ENCODE measurements at regions not wholly inside any gene's neighbourhood (a gene's known extent, or its start where the extent isn't known, plus 50 kb on each side); places are given as distances from the start of the nearest gene placed in this dataset.

DNA sequence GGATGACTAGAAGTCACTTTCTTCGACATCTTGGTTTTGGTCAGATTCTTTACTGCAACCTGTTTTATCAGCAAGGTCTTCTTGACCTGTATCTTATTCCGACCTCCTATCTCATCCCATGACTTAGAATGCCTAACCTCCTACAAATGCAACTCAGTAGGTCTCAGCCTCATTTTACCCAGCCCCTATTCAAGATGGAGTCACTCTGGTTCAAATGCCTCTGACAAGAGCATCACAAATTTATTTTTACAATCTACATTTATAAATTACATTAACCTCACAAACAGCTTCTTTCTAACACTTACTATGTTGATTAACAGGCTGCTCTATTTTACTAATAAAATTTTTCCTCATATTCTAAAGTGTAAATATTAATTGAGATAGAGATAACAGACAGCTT lies 867.0 kb upstream of the CNTN5 start:
- H3K4me2 ChIP-seq, result no peak overlapping the region
- no peaks in the 10 kb centered on the region for H3F3A ChIP-seq (replicated peaks; ENCODE audit: low read depth)
- H3K27ac ChIP-seq (ENCODE audit: low read depth), result no peak overlapping the region
- H3K9me2 ChIP-seq (ENCODE audit: insufficient read depth), result peaks cover 16% of the 10 kb centered on the region
- Mint-ChIP-seq H3K4me1 (peaks cover 6% of the 10 kb centered on the region; the same call in 2 of the 3 replicates), H3K4me3 (no peak overlapping the region), H3K9me3 (peaks cover 40% of the 10 kb centered on the region), H3K36me3 (ENCODE audit: low read depth) (peaks cover 39% of the 10 kb centered on the region), H3K27me3 (ENCODE audit: insufficient read depth, low read depth, poor library complexity) (no peaks in the 10 kb centered on the region), H3K27ac (no peak overlapping the region)
- ATAC-seq, result no peak
- no peaks in the 10 kb centered on the region for H3K36me3 ChIP-seq (ENCODE audit: insufficient read depth)
- no peaks in the 10 kb centered on the region for H3K27me3 ChIP-seq (ENCODE audit: insufficient read depth)
- H4K20me1 ChIP-seq (replicated peaks; ENCODE audit: insufficient read depth), result no peaks in the 10 kb centered on the region
- DNase-seq (ENCODE audit: low spot score), result no peak
- H3K79me2 ChIP-seq (replicated peaks; ENCODE audit: insufficient read depth), result no peaks in the 10 kb centered on the region
- TF ChIP-seq CREB1 (CRISPR knock-in tag; IDR thresholded peaks at IDR 0.05; ENCODE audit: low read depth) (no peak), CTCF (conservative IDR thresholded peaks at IDR 0.05; ENCODE audit: low read depth in 2 of 2) (no peak), JUNB (IDR thresholded peaks at IDR 0.05; ENCODE audit: unreplicated experiment) (no peak), EZH2 (IDR thresholded peaks at IDR 0.05; ENCODE audit: low read depth, unreplicated experiment) (no peak), REST (IDR thresholded peaks at IDR 0.05; ENCODE audit: unreplicated experiment) (no peak), STAT1 (IDR thresholded peaks at IDR 0.05; ENCODE audit: unreplicated experiment) (no peak), ZNF114 (CRISPR knock-in tag; IDR thresholded peaks at IDR 0.05) (no peak)
- TF ChIP-seq, protein P1, sequence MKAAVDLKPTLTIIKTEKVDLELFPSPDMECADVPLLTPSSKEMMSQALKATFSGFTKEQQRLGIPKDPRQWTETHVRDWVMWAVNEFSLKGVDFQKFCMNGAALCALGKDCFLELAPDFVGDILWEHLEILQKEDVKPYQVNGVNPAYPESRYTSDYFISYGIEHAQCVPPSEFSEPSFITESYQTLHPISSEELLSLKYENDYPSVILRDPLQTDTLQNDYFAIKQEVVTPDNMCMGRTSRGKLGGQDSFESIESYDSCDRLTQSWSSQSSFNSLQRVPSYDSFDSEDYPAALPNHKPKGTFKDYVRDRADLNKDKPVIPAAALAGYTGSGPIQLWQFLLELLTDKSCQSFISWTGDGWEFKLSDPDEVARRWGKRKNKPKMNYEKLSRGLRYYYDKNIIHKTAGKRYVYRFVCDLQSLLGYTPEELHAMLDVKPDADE (IDR thresholded peaks at IDR 0.05), result no peak
- H2AFZ ChIP-seq, result no peak overlapping the region
- H3K4me1 ChIP-seq (ENCODE audit: insufficient read depth), result no peaks in the 10 kb centered on the region
- no peak overlapping the region for H3K4me3 ChIP-seq

DNA sequence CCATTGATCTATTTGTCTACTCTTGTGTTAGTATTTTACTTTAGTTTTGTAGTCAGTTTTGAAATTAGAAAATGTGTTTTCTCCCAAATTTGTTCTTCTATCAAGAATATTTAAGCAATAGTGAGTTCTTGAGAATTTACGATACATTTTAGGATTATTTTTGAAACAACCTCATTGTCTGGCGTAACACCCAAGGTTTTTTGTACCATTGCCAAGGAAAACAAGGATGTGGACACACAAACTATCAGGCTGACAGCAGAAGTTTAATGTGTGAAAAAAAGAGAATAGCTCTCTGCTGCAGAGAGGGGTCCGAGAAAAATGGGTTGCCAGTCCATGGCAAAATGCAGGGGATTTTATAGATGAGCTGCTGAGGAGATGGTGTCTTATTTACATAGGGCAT lies 865.1 kb upstream of the CNTN5 start:
- Histone ChIP-seq H2AFZ (no peak overlapping the region), H3K79me2 (replicated peaks; ENCODE audit: insufficient read depth) (no peaks in the 10 kb centered on the region), H3K4me1 (ENCODE audit: insufficient read depth) (no peaks in the 10 kb centered on the region), H3F3A (replicated peaks; ENCODE audit: low read depth) (no peaks in the 10 kb centered on the region), H4K20me1 (replicated peaks; ENCODE audit: insufficient read depth) (no peaks in the 10 kb centered on the region), H3K27me3 (ENCODE audit: insufficient read depth) (no peaks in the 10 kb centered on the region), H3K4me3 (no peak overlapping the region), H3K36me3 (ENCODE audit: insufficient read depth) (no peaks in the 10 kb centered on the region), H3K9me2 (ENCODE audit: insufficient read depth) (peaks cover 16% of the 10 kb centered on the region), H3K4me2 (no peak overlapping the region), H3K27ac (ENCODE audit: low read depth) (no peak overlapping the region)
- Mint-ChIP-seq H3K4me3 (no peak overlapping the region), H3K4me1 (peaks cover 6% of the 10 kb centered on the region; the same call in 2 of the 3 replicates), H3K36me3 (ENCODE audit: low read depth) (peaks cover 34% of the 10 kb centered on the region), H3K27me3 (ENCODE audit: insufficient read depth, low read depth, poor library complexity) (no peaks in the 10 kb centered on the region), H3K9me3 (peaks cover 40% of the 10 kb centered on the region), H3K27ac (no peak overlapping the region)
- ATAC-seq (no peak), DNase-seq (ENCODE audit: low spot score) (no peak)
- TF ChIP-seq, protein P1 (IDR thresholded peaks at IDR 0.05), result no peak
- TF ChIP-seq REST (IDR thresholded peaks at IDR 0.05; ENCODE audit: unreplicated experiment) (no peak), EZH2phosphoT487 (IDR thresholded peaks at IDR 0.05; ENCODE audit: unreplicated experiment) (no peak), CTCF (conservative IDR thresholded peaks at IDR 0.05; ENCODE audit: low read depth in 2 of 2) (no peak), ZNF331 (CRISPR knock-in tag; IDR thresholded peaks at IDR 0.05; ENCODE audit: low read depth) (no peak), JUNB (IDR thresholded peaks at IDR 0.05; ENCODE audit: unreplicated experiment) (no peak), EZH2 (IDR thresholded peaks at IDR 0.05; ENCODE audit: low read depth, unreplicated experiment) (no peak)

Data from GM23338 (cell line).